GM19193 (cell line): ENCODE measurements at regions not wholly inside any gene's neighbourhood (a gene's known extent, or its start where the extent isn't known, plus 50 kb on each side); places are given as distances from the start of the nearest gene placed in this dataset.

Source experiments
- POLR2A ChIP-seq: IDR thresholded peaks from 4 replicates; pipeline ENCODE4 v1.6.1; 2011; ENCODE audit not compliant: insufficient read depth, insufficient read length; ENCODE audit errors: extremely low read depth

DNA sequence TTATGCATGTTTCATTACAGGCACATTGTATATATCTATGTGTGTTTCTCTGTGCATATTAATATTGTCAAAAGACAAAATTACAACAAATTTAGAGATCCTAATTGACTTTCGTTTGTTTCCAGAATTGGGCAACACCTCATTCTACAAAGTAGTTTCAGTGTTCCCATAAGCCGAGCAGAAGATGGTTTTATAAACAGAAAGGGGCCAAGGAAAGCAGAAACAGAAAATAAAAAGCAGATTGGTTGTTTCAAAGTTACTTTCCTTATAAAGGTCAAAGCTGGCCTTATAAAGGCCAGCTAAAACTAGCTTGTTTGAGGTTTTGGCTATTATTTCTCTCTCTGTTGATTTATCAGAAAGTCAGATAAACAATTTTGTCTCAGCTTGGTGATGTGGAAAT is 116.2 kb upstream of the FGGY start:
- TF ChIP-seq POLR2A: no peak

GRCh38 chr1:59183749-59184317 is 113.1 kb upstream of the FGGY start:
- TF ChIP-seq POLR2A: no peak

- TF ChIP-seq POLR2A: no peak
These were observed 112.5 kb upstream of the FGGY start for GRCh38 chr1:59184365-59184905.

DNA sequence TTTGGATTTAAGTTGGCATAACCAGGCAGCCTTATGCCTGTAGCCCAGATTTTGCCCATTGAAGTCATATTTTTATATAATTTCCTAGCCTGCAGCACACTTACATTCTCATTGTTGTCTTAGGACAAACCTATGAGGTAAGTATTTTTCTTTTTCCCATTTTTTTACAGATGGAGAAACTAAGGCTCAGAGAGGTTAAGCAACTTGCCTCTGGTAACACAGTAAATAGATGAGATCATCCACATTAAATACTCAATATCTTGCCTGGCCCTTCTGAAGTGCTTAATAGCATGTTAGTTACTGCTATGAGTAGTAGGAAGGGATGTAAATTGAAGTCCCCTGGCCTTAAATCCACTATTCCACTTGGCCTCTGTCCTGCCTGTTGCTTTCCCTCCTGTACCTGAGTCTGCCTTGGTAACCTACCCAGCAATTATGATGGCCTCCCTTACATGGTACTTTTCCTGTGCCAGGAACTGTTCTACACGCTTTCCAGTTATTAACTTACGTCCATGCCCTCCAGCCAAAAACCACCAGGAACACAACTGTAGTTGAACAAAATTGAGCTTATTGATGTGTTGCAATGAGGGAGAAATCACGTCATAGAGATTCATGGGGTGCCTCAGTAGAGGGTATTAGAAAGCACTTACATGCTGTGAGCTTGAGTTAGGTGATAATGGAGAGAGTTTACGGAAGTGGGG is 111.6 kb upstream of the FGGY start:
- TF ChIP-seq POLR2A: no peak

GRCh38 chr1:59186656-59187055 is 110.2 kb upstream of the FGGY start:
- TF ChIP-seq POLR2A: no peak

DNA sequence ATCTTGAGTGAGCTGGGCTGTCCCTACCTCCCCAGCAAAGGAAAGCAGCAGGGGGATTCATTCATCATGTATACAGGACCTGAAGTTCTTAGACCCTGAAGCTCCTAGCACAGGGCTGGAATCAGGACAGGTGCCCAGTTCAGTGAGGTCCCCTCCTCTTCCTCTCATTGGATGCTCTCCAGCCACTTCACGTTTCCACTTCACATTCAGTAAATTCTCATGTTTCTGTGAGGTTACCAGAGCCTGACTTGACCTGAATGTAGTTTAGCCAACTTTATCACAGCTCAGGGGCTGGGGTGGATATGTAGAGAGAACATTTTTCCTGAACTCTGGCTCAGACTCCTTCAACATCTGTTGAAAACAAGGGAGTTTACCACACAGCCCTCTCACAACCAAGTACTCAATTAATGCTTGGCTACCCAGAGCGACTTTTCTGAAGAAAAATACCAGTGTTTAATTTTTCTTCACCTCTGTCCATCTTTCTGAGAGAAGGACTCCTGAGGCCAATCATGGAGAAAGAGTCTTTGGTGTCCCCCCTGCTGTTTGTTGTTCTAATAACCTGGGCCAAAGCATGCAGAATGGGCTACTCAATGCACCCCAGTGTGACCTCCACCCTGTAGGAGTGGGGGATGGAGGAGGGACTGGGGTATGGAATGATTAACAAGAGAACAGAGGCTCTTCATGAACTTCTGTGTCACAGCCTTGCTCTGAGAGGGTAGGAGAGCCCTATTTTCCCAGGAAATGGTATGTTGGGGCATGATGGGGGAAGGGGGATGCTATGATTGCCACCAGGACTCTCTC is 108.3 kb upstream of the FGGY start:
- TF ChIP-seq POLR2A: no peak

GRCh38 chr1:59193443-59194093 is 103.3 kb upstream of the FGGY start:
- no peak for TF ChIP-seq POLR2A

GRCh38 chr1:59194621-59195020 is 102.3 kb upstream of the FGGY start:
- TF ChIP-seq POLR2A: no peak

DNA sequence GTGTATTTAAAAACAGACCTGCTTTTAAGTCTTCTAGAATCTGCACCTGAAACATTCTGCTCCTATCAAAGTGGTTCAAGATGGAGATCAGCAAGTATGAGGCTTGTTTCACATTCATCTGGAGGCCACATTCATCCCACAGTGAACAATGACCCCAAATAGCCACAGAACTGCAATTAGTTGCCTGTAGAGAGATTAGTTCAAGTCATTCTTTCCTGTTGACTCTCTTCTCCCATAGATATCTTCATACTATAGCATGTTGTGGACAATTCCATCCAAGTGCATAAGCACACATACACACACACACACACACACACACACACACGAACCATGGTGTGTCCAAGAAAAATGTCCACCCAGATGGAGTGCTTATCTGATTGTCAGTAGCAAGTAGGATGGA is 101.7 kb upstream of the FGGY start:
- TF ChIP-seq POLR2A: no peak

DNA sequence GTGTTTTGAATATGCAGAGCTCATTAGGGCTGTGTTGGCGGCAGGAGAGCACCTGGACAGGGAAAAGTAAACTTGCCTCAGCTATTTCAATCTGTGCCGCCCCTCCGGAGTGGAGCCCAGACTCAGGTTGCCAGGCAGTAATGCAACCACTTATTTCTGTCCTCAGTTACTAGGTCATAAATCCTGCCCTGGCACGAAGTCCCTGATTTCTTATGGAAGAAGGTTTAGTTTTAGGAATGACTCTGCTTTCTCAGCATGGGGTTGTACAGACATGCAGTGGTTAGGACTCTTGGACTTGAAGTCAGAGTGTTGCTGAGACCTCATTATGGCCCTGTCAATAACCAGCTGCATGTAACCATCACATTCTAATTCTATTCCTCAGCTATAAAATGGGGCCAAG is 98.3 kb upstream of the FGGY start:
- no peak for TF ChIP-seq POLR2A

DNA sequence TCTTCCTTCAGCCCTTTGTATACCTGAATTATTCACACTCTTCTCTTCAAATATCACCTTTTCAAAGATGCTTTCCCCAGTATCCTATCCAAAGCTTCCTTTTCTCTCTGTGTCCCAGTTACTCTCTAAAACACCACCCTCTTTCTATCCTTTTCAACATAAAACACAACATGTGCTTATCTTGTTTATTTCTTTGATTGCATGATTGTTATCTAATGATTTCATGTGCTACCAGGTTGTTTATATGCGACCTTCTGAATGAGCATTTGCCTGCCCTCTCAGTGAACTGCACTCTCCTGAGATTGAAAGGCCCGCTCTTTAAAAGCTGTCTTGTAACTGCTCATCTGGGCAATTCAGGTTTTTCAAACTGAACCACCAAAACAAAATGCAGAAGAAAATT is 97.7 kb upstream of the FGGY start:
- TF ChIP-seq POLR2A: no peak

GRCh38 chr1:59199719-59200376 is 97.0 kb upstream of the FGGY start:
- TF ChIP-seq POLR2A: no peak

DNA sequence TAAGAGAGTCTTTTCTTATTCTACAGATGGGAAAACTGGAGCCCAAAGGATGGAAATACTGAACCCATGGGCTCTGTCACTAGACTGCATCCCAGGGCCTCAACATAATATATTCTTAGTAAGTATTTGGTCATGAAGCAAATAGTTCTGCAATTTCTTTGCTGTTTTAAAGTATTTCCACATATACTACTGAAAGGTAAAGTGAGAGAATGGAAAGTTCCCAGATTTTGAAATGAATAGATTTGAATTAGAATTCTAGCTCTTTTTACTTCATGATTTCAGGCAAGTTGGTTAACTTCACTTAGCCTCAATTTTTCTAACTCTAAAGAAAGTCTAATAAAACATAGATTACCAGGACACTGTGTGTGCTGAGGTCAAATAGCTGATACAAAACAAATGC is 95.6 kb upstream of the FGGY start:
- no peak for TF ChIP-seq POLR2A

DNA sequence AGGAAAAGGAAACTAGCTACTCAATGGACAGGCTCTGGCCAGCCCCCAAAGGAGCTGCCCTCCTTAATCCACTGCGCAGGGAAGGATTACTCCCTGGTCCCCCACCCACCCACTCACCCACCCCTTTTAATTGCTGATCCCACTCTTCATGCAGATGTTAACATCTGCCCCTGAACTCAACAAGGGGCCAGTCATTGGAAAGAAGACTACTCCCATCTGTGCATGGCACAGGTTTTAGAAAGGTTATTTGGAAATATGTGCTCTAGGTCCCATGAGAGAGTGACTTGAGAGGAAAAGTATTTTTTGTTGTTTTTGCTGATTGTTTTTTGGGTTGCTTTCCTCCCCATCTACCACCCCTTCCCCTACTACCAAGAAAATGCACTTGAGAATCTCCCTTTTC is 94.4 kb upstream of the FGGY start:
- TF ChIP-seq POLR2A: no peak

GRCh38 chr1:59204001-59204400 is 92.9 kb upstream of the FGGY start:
- no peak for TF ChIP-seq POLR2A
